OCI-LY1 (cell line): ENCODE measurements at regions not wholly inside any gene's neighbourhood (a gene's known extent, or its start where the extent isn't known, plus 50 kb on each side); places are given as distances from the start of the nearest gene placed in this dataset.

ENCODE experiments used
- H2AFZ ChIP-seq: fragments of 200-600 bp; sonication (generic), shearing (Covaris generic); 2 replicates; pipeline ENCODE4 v1.6.0; 2014; ENCODE audit warnings: antibody characterized with exemption, mild to moderate bottlenecking, low read length
- H3F3A ChIP-seq: fragments of 200-600 bp; sonication (generic), shearing (Covaris generic); 2 replicates; pipeline ENCODE4 v1.6.0; 2014; ENCODE audit warnings: mild to moderate bottlenecking, antibody characterized with exemption, low read length, moderate library complexity; ENCODE audit not compliant: insufficient read depth
- H3K27ac ChIP-seq: fragments of 200-600 bp; sonication (generic); 2 replicates; pipeline ENCODE4 v1.5.1; 2014; ENCODE audit warnings: low read length, mixed run types, mild to moderate bottlenecking, low read depth; ENCODE audit not compliant: poor library complexity, severe bottlenecking
- H3K27me3 ChIP-seq: fragments of 200-600 bp; sonication (generic); 2 replicates; pipeline ENCODE4 v1.6.0; 2014; ENCODE audit warnings: antibody characterized with exemption, mild to moderate bottlenecking, low read length, moderate library complexity; ENCODE audit not compliant: insufficient read depth
- H3K36me3 ChIP-seq: fragments of 200-600 bp; sonication (generic); 2 replicates; pipeline ENCODE4 v1.6.1; 2014; ENCODE audit warnings: mild to moderate bottlenecking, antibody characterized with exemption, low read length, moderate library complexity, mixed read lengths; ENCODE audit not compliant: insufficient read depth
- H3K4me1 ChIP-seq: fragments of 200-600 bp; sonication (generic); 2 replicates; pipeline ENCODE4 v1.5.1; 2014; ENCODE audit warnings: mild to moderate bottlenecking, low read length, moderate library complexity; ENCODE audit not compliant: insufficient read depth, severe bottlenecking
- H3K4me2 ChIP-seq: fragments of 200-600 bp; sonication (generic), shearing (Covaris generic); 2 replicates; pipeline ENCODE4 v1.6.1; 2014; ENCODE audit warnings: low read length
- H3K4me3 ChIP-seq: fragments of 200-600 bp; sonication (generic); 2 replicates; pipeline ENCODE4 v1.5.1; 2014; ENCODE audit warnings: low read length, low read depth, mild to moderate bottlenecking, mixed read lengths; ENCODE audit not compliant: poor library complexity, severe bottlenecking
- H3K79me2 ChIP-seq: fragments of 200-600 bp; shearing (Covaris generic); 2 replicates; pipeline ENCODE4 v1.6.1; 2016; ENCODE audit warnings: mixed run types, low read length, mixed read lengths; ENCODE audit not compliant: insufficient read depth
- H3K9ac ChIP-seq: fragments of 200-600 bp; sonication (generic), shearing (Covaris generic); 2 replicates; pipeline ENCODE4 v1.6.1; 2014; ENCODE audit warnings: mild to moderate bottlenecking, low read length, mixed read lengths
- H3K9me2 ChIP-seq: fragments of 200-600 bp; sonication (generic), shearing (Covaris generic); 2 replicates; pipeline ENCODE4 v1.6.1; 2014; ENCODE audit warnings: low read depth, mild to moderate bottlenecking, low read length, mixed read lengths
- H3K9me3 ChIP-seq: fragments of 200-600 bp; shearing (Covaris generic); 2 replicates; pipeline ENCODE4 v1.6.1; 2014; ENCODE audit warnings: low read length, mixed read lengths
- H4K20me1 ChIP-seq: fragments of 200-600 bp; sonication (generic), shearing (Covaris generic); 2 replicates; pipeline ENCODE4 v1.6.0; 2016; ENCODE audit warnings: mild to moderate bottlenecking, low read length; ENCODE audit not compliant: insufficient read depth
- EZH2 ChIP-seq: fragments of 200-600 bp; sonication (generic), shearing (Covaris generic); IDR thresholded peaks from 2 replicates; pipeline ENCODE4 v1.8.0; 2017; ENCODE audit warnings: borderline replicate concordance, mixed run types, mild to moderate bottlenecking, antibody characterized with exemption, low read length, moderate library complexity, mixed read lengths
- TF ChIP-seq, protein P1 (sequence below): fragments of 200-600 bp; sonication (generic), shearing (Covaris generic); IDR thresholded peaks from 2 replicates; pipeline ENCODE4 v1.5.1; 2017; ENCODE audit warnings: mild to moderate bottlenecking, antibody characterized with exemption, low read length, moderate library complexity, mixed read lengths

- no peak overlapping the region for H2AFZ ChIP-seq
These were observed 79.1 kb upstream of the FOXB1 start for GRCh38 chr15:59924812-59925522.

GRCh38 chr15:59924096-59924495, 80.0 kb upstream of the FOXB1 start:
- no peaks in the 10 kb centered on the region for H3K9me3 ChIP-seq
- H3F3A ChIP-seq = no peaks in the 10 kb centered on the region
- no peak overlapping the region for H3K9ac ChIP-seq
- H2AFZ ChIP-seq = no peak overlapping the region
- TF ChIP-seq, protein P1, sequence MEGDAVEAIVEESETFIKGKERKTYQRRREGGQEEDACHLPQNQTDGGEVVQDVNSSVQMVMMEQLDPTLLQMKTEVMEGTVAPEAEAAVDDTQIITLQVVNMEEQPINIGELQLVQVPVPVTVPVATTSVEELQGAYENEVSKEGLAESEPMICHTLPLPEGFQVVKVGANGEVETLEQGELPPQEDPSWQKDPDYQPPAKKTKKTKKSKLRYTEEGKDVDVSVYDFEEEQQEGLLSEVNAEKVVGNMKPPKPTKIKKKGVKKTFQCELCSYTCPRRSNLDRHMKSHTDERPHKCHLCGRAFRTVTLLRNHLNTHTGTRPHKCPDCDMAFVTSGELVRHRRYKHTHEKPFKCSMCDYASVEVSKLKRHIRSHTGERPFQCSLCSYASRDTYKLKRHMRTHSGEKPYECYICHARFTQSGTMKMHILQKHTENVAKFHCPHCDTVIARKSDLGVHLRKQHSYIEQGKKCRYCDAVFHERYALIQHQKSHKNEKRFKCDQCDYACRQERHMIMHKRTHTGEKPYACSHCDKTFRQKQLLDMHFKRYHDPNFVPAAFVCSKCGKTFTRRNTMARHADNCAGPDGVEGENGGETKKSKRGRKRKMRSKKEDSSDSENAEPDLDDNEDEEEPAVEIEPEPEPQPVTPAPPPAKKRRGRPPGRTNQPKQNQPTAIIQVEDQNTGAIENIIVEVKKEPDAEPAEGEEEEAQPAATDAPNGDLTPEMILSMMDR = no peak
- no peak for TF ChIP-seq EZH2
- H3K9me2 ChIP-seq = no peaks in the 10 kb centered on the region
- no peak overlapping the region for H3K4me3 ChIP-seq
- no peaks in the 10 kb centered on the region for H3K36me3 ChIP-seq
- no peak overlapping the region for H3K27ac ChIP-seq
- H3K4me1 ChIP-seq = no peaks in the 10 kb centered on the region
- H3K79me2 ChIP-seq = no peaks in the 10 kb centered on the region
- no peaks in the 10 kb centered on the region for H4K20me1 ChIP-seq
- no peak overlapping the region for H3K4me2 ChIP-seq
- H3K27me3 ChIP-seq = no peaks in the 10 kb centered on the region

More at GRCh38 chr15:59924812-59925522, 79.1 kb upstream of the FOXB1 start:
- H3K27ac ChIP-seq = no peak overlapping the region
- no peaks in the 10 kb centered on the region for H3K9me3 ChIP-seq
- no peaks in the 10 kb centered on the region for H3K36me3 ChIP-seq
- no peaks in the 10 kb centered on the region for H4K20me1 ChIP-seq
- H3K9ac ChIP-seq = no peak overlapping the region
- H3K27me3 ChIP-seq = no peaks in the 10 kb centered on the region
- H3K9me2 ChIP-seq = no peaks in the 10 kb centered on the region
- H3K4me2 ChIP-seq = no peak overlapping the region
- H3F3A ChIP-seq = no peaks in the 10 kb centered on the region
- no peaks in the 10 kb centered on the region for H3K4me1 ChIP-seq
- no peak for TF ChIP-seq EZH2
- TF ChIP-seq, protein P1 = no peak
- no peak overlapping the region for H3K4me3 ChIP-seq
- no peaks in the 10 kb centered on the region for H3K79me2 ChIP-seq

DNA sequence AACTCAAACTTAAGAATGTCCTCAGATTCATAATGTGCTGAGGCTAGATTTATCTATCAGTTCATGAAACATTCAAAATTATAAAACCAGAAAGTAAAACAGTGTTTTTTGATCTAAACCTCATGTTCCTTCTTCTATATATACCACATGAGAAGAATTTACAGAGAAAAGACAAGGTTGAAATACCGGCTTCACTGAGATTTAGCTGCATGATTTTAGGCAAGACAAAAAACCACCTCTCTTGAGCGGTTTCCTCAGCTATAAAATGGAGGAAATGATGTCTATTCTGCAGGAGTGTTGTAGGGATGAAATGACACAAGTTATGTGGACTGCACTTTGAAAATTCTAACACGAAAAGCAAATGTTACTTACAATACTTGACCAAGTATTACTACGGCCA, 80.6 kb upstream of the FOXB1 start:
- no peaks in the 10 kb centered on the region for H3K79me2 ChIP-seq
- no peaks in the 10 kb centered on the region for H3K9me2 ChIP-seq
- no peaks in the 10 kb centered on the region for H3K36me3 ChIP-seq
- TF ChIP-seq EZH2 = no peak
- TF ChIP-seq, protein P1 = no peak
- no peak overlapping the region for H2AFZ ChIP-seq
- H3K27me3 ChIP-seq = no peaks in the 10 kb centered on the region
- no peaks in the 10 kb centered on the region for H3F3A ChIP-seq
- no peak overlapping the region for H3K4me3 ChIP-seq
- H3K9ac ChIP-seq = no peak overlapping the region
- H3K9me3 ChIP-seq = no peaks in the 10 kb centered on the region
- H3K4me1 ChIP-seq = no peaks in the 10 kb centered on the region
- H4K20me1 ChIP-seq = no peaks in the 10 kb centered on the region
- H3K27ac ChIP-seq = no peak overlapping the region
- no peak overlapping the region for H3K4me2 ChIP-seq
